GM21786 (cell line): ENCODE measurements at regions not wholly inside any gene's neighbourhood (a gene's known extent, or its start where the extent isn't known, plus 50 kb on each side); places are given as distances from the start of the nearest gene placed in this dataset.

Source experiments
- ATAC-seq: cut with Tn5 transposase; IDR thresholded peaks from one replicate; pipeline ENCODE4 v1.9.1; 2021; ENCODE audit not compliant: unreplicated experiment

- ATAC-seq: no peak
These were observed 121.5 kb upstream of the EGLN3 start for GRCh38 chr14:34072401-34072800.

- no peak for ATAC-seq
These were observed 120.1 kb upstream of the EGLN3 start for GRCh38 chr14:34070917-34071407.

DNA sequence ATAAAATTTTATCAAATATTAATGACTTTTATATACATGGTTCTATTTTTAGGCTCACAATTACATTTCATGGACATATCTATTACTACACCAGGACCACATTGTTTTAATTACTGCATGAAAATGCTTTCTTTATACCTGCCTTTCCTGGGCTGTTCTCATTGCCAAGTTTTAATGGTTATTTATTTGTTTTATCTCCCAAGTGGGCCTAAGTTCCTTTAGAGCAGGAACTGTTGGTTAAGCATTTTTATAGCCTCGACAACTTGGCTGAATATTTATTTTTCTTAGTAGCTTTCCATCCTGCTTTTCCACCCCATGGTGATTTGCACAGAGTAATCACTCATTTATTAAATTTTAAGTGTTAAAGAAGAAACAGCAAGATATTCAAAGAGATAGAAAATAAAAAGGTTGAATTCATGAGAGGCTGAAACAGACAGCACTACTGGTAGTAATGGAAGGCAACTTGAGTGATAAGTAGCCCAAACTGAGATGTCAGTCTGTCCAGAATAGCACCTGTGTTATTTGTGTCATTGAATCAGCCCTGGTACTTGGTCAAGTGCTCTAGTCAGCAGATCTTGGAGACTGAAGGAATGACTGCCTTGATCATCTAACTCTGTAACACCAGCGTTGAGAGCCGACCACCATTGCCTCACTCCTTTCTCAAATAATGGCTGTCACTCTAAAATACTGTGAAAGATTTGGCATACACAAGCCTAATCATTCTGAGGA, 119.1 kb upstream of the EGLN3 start:
- ATAC-seq: no peak

DNA sequence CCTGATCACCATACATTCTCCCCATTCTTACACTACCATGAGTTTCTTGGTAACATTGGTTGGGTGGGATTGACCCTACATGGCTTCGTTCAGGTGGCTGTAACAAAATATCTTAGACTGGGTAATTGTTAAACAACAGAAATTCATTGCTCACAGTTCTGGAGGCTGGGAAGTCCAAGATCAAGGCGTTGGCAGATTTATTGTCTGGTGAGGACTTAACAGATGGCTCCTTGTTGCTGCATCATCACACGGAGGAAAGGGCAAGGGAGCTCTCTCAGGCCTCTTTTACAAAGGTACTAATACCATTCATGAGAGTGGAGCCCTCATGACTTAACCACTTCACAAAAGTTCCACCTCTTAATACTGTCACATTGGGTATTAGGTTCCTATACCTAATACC, 116.7 kb upstream of the EGLN3 start:
- no peak for ATAC-seq

DNA sequence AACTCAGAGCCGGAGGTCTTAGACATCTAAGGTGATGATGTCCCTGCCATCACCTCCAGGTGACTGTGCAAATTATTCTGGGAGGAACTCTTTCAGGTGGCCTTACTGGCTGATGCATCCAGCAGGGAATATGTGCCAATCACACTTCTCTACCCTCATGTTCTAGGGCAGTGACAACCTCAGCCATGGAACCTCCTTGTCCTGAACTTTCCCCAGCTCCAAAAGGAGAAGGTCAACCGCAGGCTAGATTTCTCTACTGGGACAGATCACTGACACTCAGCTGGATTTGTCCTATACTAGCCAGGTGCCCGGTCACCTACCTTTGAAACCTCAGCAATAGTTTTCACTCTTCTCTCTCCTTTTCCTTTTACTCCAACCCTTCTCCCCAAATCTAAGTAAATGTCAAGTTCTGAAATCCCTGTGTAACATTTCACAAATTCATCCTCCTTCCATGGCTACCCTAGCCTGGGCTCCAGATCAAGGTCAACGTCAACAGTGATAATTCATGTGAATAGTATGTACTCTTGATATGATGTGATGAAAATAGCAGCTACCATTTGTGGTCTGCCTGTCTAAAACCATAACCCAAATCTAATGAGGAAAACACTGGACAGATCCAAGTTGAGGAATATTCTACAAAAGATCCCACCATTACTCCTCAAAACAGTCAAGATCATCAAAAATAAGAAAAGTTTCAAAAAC, 115.0 kb upstream of the EGLN3 start:
- ATAC-seq: no peak

DNA sequence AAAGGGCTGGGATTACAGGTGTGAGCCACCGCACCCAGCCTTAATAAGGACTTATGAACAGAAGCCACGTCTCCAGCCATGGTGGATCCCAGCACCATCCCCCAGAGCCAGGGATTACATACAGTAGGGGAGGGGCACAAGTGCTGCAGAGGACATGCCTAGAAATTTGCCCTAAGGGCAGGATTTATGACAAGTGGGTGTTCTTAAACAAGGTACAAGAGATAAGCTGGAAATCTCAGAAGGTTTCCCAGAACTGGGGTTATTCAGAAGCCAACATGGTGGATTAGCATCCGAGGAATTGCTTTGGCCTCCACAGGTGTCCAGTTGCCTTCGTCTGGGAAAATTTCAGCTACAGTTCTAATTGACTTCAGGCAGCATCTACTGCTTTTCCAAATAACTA, 114.4 kb upstream of the EGLN3 start:
- ATAC-seq: no peak

DNA sequence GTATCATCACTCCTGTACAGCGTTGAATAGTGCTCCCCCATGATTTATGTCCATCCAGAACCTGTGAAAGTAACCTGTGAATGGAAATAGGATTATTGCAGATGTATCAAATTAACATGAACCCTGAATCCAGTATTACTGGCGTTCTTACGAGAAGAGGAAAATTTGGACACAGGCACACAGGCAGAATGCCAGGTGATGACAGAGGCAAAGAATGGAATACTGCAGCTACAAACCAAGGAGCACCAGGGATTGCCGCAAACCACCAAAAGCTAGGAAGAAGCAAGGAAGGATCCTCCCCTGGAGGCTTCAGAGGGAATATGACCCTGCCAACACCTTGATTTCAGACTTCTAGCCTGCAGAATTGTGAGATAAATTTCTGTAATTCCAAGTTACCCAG, 113.5 kb upstream of the EGLN3 start:
- no peak for ATAC-seq

- ATAC-seq: no peak
These were observed 112.7 kb upstream of the EGLN3 start for GRCh38 chr14:34063470-34064164.

GRCh38 chr14:34063042-34063441, 112.2 kb upstream of the EGLN3 start:
- no peak for ATAC-seq

DNA sequence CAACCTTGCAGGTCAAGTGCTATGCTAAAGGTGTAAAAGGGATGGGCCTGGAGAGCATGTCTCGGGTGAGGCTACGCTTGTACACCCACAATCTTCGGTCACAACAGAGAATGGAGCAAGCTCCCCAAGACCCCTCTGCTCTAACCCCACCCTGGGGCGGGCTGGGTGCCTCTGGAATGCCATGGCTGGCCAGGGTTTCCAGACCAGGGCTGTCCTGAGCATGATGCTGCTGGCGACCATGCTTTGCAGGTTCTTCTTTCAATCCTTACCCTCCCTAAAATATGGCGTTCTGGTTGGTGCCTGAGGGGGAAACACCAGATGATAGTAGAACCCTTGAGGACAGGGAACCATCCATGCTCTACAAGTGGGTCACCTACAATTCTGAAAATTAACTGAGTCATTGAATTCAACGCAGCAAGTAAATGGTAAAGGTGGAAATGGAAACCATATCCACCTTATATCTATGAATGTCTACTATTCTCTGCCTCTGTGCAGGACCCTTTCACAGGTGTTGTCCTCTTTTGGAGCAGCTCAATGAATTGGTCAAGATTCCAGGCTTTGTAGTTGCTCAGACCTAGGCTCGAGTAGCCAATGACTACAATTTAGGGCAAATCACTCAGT, 111.6 kb upstream of the EGLN3 start:
- ATAC-seq: no peak

DNA sequence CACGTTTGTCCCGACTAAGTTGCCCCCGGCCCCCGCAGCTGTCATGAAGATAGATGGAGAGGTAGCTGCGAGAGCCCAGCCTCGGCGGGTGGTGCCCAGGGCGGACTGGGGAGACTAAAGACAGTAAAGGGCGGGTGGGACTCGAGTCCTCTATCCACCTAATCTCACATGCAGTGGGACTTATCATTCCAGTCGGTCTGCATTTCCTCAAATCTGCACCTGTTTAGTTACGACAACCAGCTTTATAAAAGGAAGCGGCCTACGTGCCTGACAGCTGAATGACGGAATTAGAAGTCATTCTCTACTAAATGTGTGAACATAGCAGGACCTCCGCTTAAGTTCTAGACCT, 109.8 kb upstream of the EGLN3 start:
- peak; percentile 20 for ATAC-seq

DNA sequence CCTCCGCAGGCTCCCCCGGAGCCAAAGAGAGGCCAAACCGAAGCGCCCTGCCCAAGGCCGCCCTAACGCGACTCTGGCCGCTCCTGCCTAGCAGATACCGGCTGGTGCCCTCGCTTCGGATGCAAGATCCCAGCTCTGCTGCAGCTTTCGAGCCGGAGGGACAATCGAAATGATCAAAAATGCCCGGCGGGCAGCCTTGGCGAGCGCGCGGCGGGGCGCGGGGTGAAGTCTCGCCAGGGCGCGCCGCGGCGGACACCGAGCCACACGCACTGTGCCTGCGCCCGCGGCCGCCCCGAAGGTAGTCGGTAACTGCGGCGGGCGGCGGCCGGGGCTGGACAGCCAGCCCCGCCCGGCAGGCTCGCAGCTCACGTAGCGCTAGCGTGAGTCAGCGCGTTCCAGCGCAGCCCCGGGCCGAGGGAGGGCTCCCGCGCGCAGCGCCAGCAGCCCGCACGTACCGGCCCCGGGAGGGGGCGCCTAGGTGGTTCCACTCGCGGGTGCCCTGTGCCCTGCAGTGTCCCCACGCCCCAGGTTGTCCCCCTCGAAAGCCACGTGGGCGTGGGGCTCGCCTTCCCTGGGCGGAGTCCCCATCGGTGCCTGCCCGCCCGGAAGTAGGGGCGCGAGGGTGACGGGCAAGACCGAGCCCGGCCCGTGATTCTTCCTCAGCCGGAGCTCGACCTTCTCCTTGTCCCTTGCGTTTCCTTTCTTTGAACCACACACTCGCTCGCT, 109.2 kb upstream of the EGLN3 start:
- peak; percentile 78 for ATAC-seq

GRCh38 chr14:34059037-34059924, 108.4 kb upstream of the EGLN3 start:
- no peak for ATAC-seq

- no peak for ATAC-seq
These were observed 107.6 kb upstream of the EGLN3 start for GRCh38 chr14:34058510-34058909.

- no peak for ATAC-seq
These were observed 105.2 kb upstream of the EGLN3 start for GRCh38 chr14:34056046-34056445.

- ATAC-seq: no peak
These were observed 104.5 kb upstream of the EGLN3 start for GRCh38 chr14:34055157-34055950.

DNA sequence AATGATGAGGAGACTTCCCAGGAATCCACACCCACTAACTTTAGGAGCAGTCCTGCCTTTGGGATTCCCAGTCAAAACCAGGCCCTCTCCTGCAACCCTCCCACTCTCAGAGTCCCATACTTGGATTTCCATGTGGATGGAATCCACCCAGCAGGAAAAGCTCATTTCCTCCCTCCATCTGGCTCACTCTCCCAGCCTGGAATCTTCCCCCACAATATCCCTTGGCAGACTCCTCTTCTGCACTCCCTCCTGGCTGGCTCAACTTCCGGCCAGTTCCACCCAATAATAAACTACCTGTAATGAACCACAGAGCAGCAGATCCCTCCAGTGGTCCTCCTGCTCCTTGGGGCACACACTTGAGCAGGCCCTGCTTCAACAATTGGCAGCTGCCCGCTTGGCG, 102.8 kb upstream of the EGLN3 start:
- ATAC-seq: no peak

DNA sequence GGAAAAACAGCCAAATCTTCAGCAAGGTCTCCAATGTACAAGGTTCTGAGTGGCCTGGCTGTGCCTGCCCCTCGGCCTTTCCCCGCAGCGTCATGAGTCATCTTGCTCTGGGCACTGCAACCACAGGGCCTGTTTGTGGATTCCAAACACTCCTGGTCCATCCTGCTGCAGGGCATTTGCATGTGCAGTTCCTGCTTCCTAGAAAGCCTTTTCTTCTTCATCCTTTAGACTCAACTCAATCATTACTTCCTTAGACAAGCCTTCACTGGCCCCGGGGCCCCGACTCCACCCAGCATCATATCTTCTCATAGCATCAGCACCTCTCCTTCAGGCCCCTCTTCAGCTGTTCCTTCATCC, 101.8 kb upstream of the EGLN3 start:
- no peak for ATAC-seq

DNA sequence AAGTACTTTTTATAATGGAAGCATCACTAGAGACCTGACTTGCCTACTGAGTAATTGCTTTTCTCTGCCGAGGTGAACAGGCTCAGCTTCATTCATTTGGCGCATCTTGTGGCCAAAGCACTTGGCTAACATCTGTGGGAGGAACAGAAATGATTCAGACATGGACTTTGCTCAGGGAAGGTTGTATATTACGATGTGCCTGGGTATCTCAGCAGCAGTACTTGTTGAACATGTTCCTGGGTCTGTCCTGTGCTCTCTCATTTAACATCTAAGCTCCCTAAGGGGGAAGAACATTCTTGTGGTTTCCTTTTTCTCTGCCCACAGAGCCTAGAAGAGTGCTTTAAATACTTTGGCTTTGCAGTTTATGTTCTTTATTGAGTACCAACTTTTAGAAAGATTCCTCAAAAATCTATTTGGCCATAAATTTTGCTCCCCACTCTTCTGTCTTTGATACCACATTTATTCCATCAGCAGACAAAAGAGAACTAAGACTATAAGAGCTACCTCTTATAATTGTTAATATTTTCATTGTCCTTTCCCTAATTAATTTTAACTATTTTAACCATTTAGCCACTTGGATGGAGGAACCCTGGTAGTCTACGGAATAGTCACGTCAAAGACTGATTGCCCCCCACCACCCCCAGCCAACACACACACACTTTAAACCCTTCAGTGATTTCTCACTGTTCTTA, 101.2 kb upstream of the EGLN3 start:
- peak; percentile 78 for ATAC-seq
